ENCODE measurements at regions not wholly inside any gene's neighbourhood (a gene's known extent, or its start where the extent isn't known, plus 50 kb on each side); places are given as distances from the start of the nearest gene placed in this dataset.

- Histone ChIP-seq H3K27me3 (ENCODE audit: control insufficient read depth, insufficient read depth, low read length) (no peaks in the 10 kb centered on the region), H3K4me1 (ENCODE audit: control insufficient read depth, insufficient read depth, low read length) (no peaks in the 10 kb centered on the region), H3K36me3 (ENCODE audit: control insufficient read depth, insufficient read depth, low read length) (no peaks in the 10 kb centered on the region), H3K27ac (ENCODE audit: low read length) (no peak overlapping the region), H3K4me3 (ENCODE audit: low read length) (no peak overlapping the region), H3K9me3 (ENCODE audit: control insufficient read depth, insufficient read depth, low read length) (no peaks in the 10 kb centered on the region)
- no peak overlapping the region for H3K27ac Mint-ChIP-seq
- ATAC-seq: no peak
- H3K27me3 Mint-ChIP-seq (ENCODE audit: low read depth in 2 of 2): peaks cover 0 to 2% of the 10 kb centered on the region in 2 donors
- H3K36me3 Mint-ChIP-seq: no peaks in the 10 kb centered on the region
- no peak for DNase-seq
- no peak overlapping the region for H3K4me3 Mint-ChIP-seq
- H3K4me1 Mint-ChIP-seq: no peaks in the 10 kb centered on the region
- WGBS (ENCODE audit: insufficient coverage): 67% methylated on average over 15 of the region's 15 CpGs
- intact Hi-C loops (cut with micrococcal nuclease): no loop called here
- peaks cover 2 to 6% of the 10 kb centered on the region in 2 donors for H3K9me3 Mint-ChIP-seq
- no peak for TF ChIP-seq CTCF (IDR thresholded peaks at IDR 0.05)
Observed at GRCh38 chr16:13552062-13552959, 367.6 kb upstream of the ERCC4 start.

GRCh38 chr16:13552960-13553257 is 367.0 kb upstream of the ERCC4 start:
- Mint-ChIP-seq H3K9me3 (peaks cover 2 to 6% of the 10 kb centered on the region in 2 donors), H3K4me3 (no peak overlapping the region), H3K27me3 (ENCODE audit: low read depth in 2 of 2) (peaks cover 0 to 2% of the 10 kb centered on the region in 2 donors), H3K4me1 (no peaks in the 10 kb centered on the region), H3K27ac (no peak overlapping the region), H3K36me3 (no peaks in the 10 kb centered on the region)
- H3K36me3 ChIP-seq (ENCODE audit: control insufficient read depth, insufficient read depth, low read length): no peaks in the 10 kb centered on the region
- no peaks in the 10 kb centered on the region for H3K9me3 ChIP-seq (ENCODE audit: control insufficient read depth, insufficient read depth, low read length)
- H3K4me3 ChIP-seq (ENCODE audit: low read length): no peak overlapping the region
- no peak for TF ChIP-seq CTCF (IDR thresholded peaks at IDR 0.05)
- DNase-seq (no peak), ATAC-seq (no peak)
- H3K27me3 ChIP-seq (ENCODE audit: control insufficient read depth, insufficient read depth, low read length): no peaks in the 10 kb centered on the region
- no peaks in the 10 kb centered on the region for H3K4me1 ChIP-seq (ENCODE audit: control insufficient read depth, insufficient read depth, low read length)
- intact Hi-C loops (cut with micrococcal nuclease): no loop called here
- no peak overlapping the region for H3K27ac ChIP-seq (ENCODE audit: low read length)

- TF ChIP-seq CTCF (IDR thresholded peaks at IDR 0.05): no peak
Observed at GRCh38 chr16:13553453-13553985, 366.4 kb upstream of the ERCC4 start.

GRCh38 chr16:13554005-13554404 is 365.9 kb upstream of the ERCC4 start:
- Histone ChIP-seq H3K36me3 (ENCODE audit: control insufficient read depth, insufficient read depth, low read length) (no peaks in the 10 kb centered on the region), H3K4me3 (ENCODE audit: low read length) (no peak overlapping the region), H3K4me1 (ENCODE audit: control insufficient read depth, insufficient read depth, low read length) (no peaks in the 10 kb centered on the region), H3K9me3 (ENCODE audit: control insufficient read depth, insufficient read depth, low read length) (no peaks in the 10 kb centered on the region), H3K27me3 (ENCODE audit: control insufficient read depth, insufficient read depth, low read length) (no peaks in the 10 kb centered on the region), H3K27ac (ENCODE audit: low read length) (no peak overlapping the region)
- H3K36me3 Mint-ChIP-seq: no peaks in the 10 kb centered on the region
- H3K4me3 Mint-ChIP-seq: no peak overlapping the region
- H3K27ac Mint-ChIP-seq: no peak overlapping the region
- DNase-seq (no peak), ATAC-seq (no peak)
- intact Hi-C loops (cut with micrococcal nuclease): no loop called here
- no peak for TF ChIP-seq CTCF (IDR thresholded peaks at IDR 0.05)
- peaks cover 2 to 6% of the 10 kb centered on the region in 2 donors for H3K9me3 Mint-ChIP-seq
- peaks cover 0 to 2% of the 10 kb centered on the region in 2 donors for H3K27me3 Mint-ChIP-seq (ENCODE audit: low read depth in 2 of 2)
- no peaks in the 10 kb centered on the region for H3K4me1 Mint-ChIP-seq

More at GRCh38 chr16:13553453-13553985, 366.4 kb upstream of the ERCC4 start:
- Mint-ChIP-seq H3K9me3 (peaks cover 2 to 6% of the 10 kb centered on the region in 2 donors), H3K4me1 (no peaks in the 10 kb centered on the region), H3K27me3 (ENCODE audit: low read depth in 2 of 2) (peaks cover 0 to 2% of the 10 kb centered on the region in 2 donors), H3K27ac (no peak overlapping the region), H3K36me3 (no peaks in the 10 kb centered on the region), H3K4me3 (no peak overlapping the region)
- H3K27ac ChIP-seq (ENCODE audit: low read length): no peak overlapping the region
- no peaks in the 10 kb centered on the region for H3K27me3 ChIP-seq (ENCODE audit: control insufficient read depth, insufficient read depth, low read length)
- ATAC-seq: no peak
- DNase-seq: no peak
- H3K36me3 ChIP-seq (ENCODE audit: control insufficient read depth, insufficient read depth, low read length): no peaks in the 10 kb centered on the region
- 70% methylated on average over 6 of the region's 6 CpGs for WGBS (ENCODE audit: insufficient coverage)
- no peaks in the 10 kb centered on the region for H3K9me3 ChIP-seq (ENCODE audit: control insufficient read depth, insufficient read depth, low read length)
- intact Hi-C loops (cut with micrococcal nuclease): no loop called here
- no peaks in the 10 kb centered on the region for H3K4me1 ChIP-seq (ENCODE audit: control insufficient read depth, insufficient read depth, low read length)
- no peak overlapping the region for H3K4me3 ChIP-seq (ENCODE audit: low read length)

All from natural killer cell (primary cell).